Panc1 (cell line): ENCODE measurements at regions not wholly inside any gene's neighbourhood (a gene's known extent, or its start where the extent isn't known, plus 50 kb on each side); places are given as distances from the start of the nearest gene placed in this dataset.

Source experiments
- ATAC-seq: fragments of 200-7000 bp; cut with Tn5 transposase; 2 replicates; pipeline ENCODE4 v1.9.1; 2020; ENCODE audit warnings: mild to moderate bottlenecking, moderate library complexity
- BruUV-seq: library from RNA; stranded (reverse); fragments of 400-500 nt; replicated peaks from 2 replicates; lab custom pipeline; 2021; lab: Mats Ljungman, UMichigan
- CTCF ChIA-PET: fragments of 300-600 bp; sonication (Branson Sonifier 250); formaldehyde crosslinking; loops from one replicate; lab custom pipeline; 2022; ENCODE audit warnings: antibody characterized with exemption; lab: Charles Lee
- POLR2A ChIA-PET: fragments of 300-600 bp; sonication (Branson Sonifier 250); formaldehyde crosslinking; loops from one replicate; lab custom pipeline; 2022; ENCODE audit warnings: antibody characterized with exemption; lab: Charles Lee
- DNase-seq: peaks from one replicate; pipeline ENCODE4 v3.0.0-alpha.2; 2010; ENCODE audit warnings: low read depth, low spot score
- H3K27ac ChIP-seq: 2 replicates; pipeline ENCODE4 v1.5.1; 2011; ENCODE audit warnings: mild to moderate bottlenecking, low read length, inconsistent platforms
- H3K27me3 ChIP-seq: fragments of 200-500 bp; sonication (Bioruptor generic); 2 replicates; pipeline ENCODE4 v1.6.0; 2014; ENCODE audit warnings: low read length, inconsistent platforms; ENCODE audit not compliant: control insufficient read depth, insufficient read depth
- H3K36me3 ChIP-seq: fragments of 200-500 bp; sonication (Bioruptor generic); 2 replicates; pipeline ENCODE4 v1.5.1; 2014; ENCODE audit warnings: inconsistent platforms, mild to moderate bottlenecking, low read length, moderate library complexity; ENCODE audit not compliant: control insufficient read depth, insufficient read depth
- H3K4me1 ChIP-seq: 2 replicates; pipeline ENCODE4 v1.5.1; 2011; ENCODE audit warnings: inconsistent platforms, mild to moderate bottlenecking, low read length, moderate library complexity; ENCODE audit not compliant: control insufficient read depth, insufficient read depth
- H3K4me3 ChIP-seq, 2 experiments: 2 replicates each; pipeline ENCODE4 v1.5.1; 2011 to 2012; ENCODE audit warnings: low read depth in 2 of 2, low read length in 2 of 2, mild to moderate bottlenecking in 2 of 2, inconsistent platforms in 1 of 2, moderate library complexity in 1 of 2
- H3K9me3 ChIP-seq: fragments of 200-500 bp; sonication (Bioruptor generic); 2 replicates; pipeline ENCODE4 v1.5.1; 2014; ENCODE audit warnings: low read depth, mild to moderate bottlenecking, inconsistent platforms, low read length, moderate library complexity; ENCODE audit not compliant: control insufficient read depth, insufficient read depth
- CTCF ChIP-seq: fragments of 450-650 bp; IDR thresholded peaks from 2 replicates; pipeline ENCODE4 v1.5.1; 2017; ENCODE audit warnings: mild to moderate bottlenecking
- POLR2AphosphoS5 ChIP-seq: IDR thresholded peaks from 2 replicates; pipeline ENCODE4 v1.6.1; 2012; ENCODE audit warnings: mild to moderate bottlenecking, low read depth, low read length, moderate library complexity
- SIN3A ChIP-seq: IDR thresholded peaks from 2 replicates; pipeline ENCODE4 v1.6.1; 2012; ENCODE audit warnings: low read depth, mild to moderate bottlenecking, low read length, moderate library complexity, borderline replicate concordance; ENCODE audit not compliant: insufficient read depth
- TCF7L2 ChIP-seq: IDR thresholded peaks from 2 replicates; pipeline ENCODE4 v1.6.1; 2011; ENCODE audit warnings: mild to moderate bottlenecking, low read depth, low read length, inconsistent platforms
- in situ Hi-C: cut with HindIII; loops from 2 replicates; pipeline ENCODE4 v1.10.0; 2016; ENCODE audit warnings: low sequenced_read_pairs, low pct_unique_long_range_greater_than_20kb
- intact Hi-C: fragments of 100-400 bp; cut with micrococcal nuclease; formaldehyde crosslinking; loops from one replicate; pipeline ENCODE4 v1.10.0; 2022; ENCODE audit not compliant: unreplicated experiment
- TF ChIP-seq, protein P1 (sequence below), 2 experiments: IDR thresholded peaks; 2 replicates each; pipeline ENCODE4 v1.6.1; 2011 to 2012; ENCODE audit warnings: low read depth in 2 of 2, control low read depth in 1 of 2, low read length in 1 of 2, mild to moderate bottlenecking in 1 of 2, moderate library complexity in 1 of 2; ENCODE audit not compliant: insufficient read depth in 1 of 2

DNA sequence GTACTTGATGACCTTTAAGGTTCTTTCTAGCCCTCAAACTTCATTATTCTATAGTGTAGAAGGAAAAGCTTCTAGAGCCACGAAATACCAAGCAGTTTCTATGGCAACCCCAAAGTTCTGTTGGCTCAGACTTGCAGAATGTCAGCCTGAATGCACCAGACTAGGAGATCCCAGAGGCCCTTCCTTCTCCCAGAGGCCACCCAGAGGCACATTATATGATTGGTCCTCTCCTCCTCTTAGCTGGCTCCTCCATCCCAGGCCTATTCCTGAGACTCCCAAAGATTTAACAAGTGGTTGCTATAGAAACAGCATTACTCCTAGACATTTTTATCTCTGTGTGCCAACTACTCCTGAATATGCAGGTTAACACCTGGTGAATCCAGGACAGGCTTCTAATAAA lies 69.2 kb upstream of the CCDC90B start:
- ChIA-PET POLR2A (no interaction called here), CTCF (no interaction called here)
- BruUV-seq = no TSS peak
- H3K27ac ChIP-seq = no peak overlapping the region
- no peaks in the 10 kb centered on the region for H3K4me1 ChIP-seq
- ATAC-seq = no peak
- intact Hi-C loops = loop anchor here (10.0 kb wide), 1 partner anchor 59 kb away; no protein-coding TSS in a partner anchor
- no peaks in the 10 kb centered on the region for H3K9me3 ChIP-seq
- in situ Hi-C loops = no loop called here
- DNase-seq = no peak
- TF ChIP-seq POLR2AphosphoS5 = no peak
- 0 out of 2 replicates have a peak, but pooled peaks have one; percentile 5 for TF ChIP-seq CTCF
- H3K27me3 ChIP-seq = no peaks in the 10 kb centered on the region
- no peaks in the 10 kb centered on the region for H3K36me3 ChIP-seq
- no peak overlapping the region for H3K4me3 ChIP-seq

- POLR2A ChIA-PET = interaction anchor here (0.6 kb wide), 1 partner anchor 10 kb away, joined by 7 read pairs; no protein-coding TSS in a partner anchor
- intact Hi-C loops = loop anchor here (10.0 kb wide), 1 partner anchor 65 kb away; no protein-coding TSS in a partner anchor
- CTCF ChIA-PET = no interaction called here
- DNase-seq (no peak), ATAC-seq (no peak)
- Histone ChIP-seq H3K27ac (no peak overlapping the region), H3K4me1 (no peaks in the 10 kb centered on the region), H3K36me3 (no peaks in the 10 kb centered on the region), H3K4me3 (no peak overlapping the region), H3K27me3 (0 out of 2 replicates have a peak, but pooled peaks cover 2% of the 10 kb centered on the region), H3K9me3 (no peaks in the 10 kb centered on the region)
- no TSS peak for BruUV-seq
- TF ChIP-seq TCF7L2 = no peak
- TF ChIP-seq CTCF = no peak
- no peak for TF ChIP-seq SIN3A
- TF ChIP-seq POLR2AphosphoS5 = no peak
- TF ChIP-seq, protein P1, sequence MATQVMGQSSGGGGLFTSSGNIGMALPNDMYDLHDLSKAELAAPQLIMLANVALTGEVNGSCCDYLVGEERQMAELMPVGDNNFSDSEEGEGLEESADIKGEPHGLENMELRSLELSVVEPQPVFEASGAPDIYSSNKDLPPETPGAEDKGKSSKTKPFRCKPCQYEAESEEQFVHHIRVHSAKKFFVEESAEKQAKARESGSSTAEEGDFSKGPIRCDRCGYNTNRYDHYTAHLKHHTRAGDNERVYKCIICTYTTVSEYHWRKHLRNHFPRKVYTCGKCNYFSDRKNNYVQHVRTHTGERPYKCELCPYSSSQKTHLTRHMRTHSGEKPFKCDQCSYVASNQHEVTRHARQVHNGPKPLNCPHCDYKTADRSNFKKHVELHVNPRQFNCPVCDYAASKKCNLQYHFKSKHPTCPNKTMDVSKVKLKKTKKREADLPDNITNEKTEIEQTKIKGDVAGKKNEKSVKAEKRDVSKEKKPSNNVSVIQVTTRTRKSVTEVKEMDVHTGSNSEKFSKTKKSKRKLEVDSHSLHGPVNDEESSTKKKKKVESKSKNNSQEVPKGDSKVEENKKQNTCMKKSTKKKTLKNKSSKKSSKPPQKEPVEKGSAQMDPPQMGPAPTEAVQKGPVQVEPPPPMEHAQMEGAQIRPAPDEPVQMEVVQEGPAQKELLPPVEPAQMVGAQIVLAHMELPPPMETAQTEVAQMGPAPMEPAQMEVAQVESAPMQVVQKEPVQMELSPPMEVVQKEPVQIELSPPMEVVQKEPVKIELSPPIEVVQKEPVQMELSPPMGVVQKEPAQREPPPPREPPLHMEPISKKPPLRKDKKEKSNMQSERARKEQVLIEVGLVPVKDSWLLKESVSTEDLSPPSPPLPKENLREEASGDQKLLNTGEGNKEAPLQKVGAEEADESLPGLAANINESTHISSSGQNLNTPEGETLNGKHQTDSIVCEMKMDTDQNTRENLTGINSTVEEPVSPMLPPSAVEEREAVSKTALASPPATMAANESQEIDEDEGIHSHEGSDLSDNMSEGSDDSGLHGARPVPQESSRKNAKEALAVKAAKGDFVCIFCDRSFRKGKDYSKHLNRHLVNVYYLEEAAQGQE (IDR thresholded peaks at IDR 0.05; ENCODE audit: insufficient read depth in 1 of 2, low read depth in 2 of 2, low read length in 1 of 2) = no peak
- in situ Hi-C loops = no loop called here
Measured at GRCh38 chr11:83350187-83350586, 64.0 kb upstream of the CCDC90B start.
